HCT116 (cell line): ENCODE measurements at regions not wholly inside any gene's neighbourhood (a gene's known extent, or its start where the extent isn't known, plus 50 kb on each side); places are given as distances from the start of the nearest gene placed in this dataset.

ENCODE experiments used
- ATAC-seq: fragments of 200-7000 bp; cut with Tn5 transposase; 2 replicates; pipeline ENCODE4 v1.9.1; 2020; ENCODE audit warnings: mild to moderate bottlenecking, moderate library complexity
- BruUV-seq: library from RNA; stranded (reverse); fragments of 400-500 nt; replicated peaks from 2 replicates; lab custom pipeline; 2021; lab: Mats Ljungman, UMichigan
- CTCF ChIA-PET: fragments of 300-600 bp; sonication (Branson Sonifier 250); formaldehyde crosslinking; loops from one replicate; lab custom pipeline; 2021; ENCODE audit warnings: antibody characterized with exemption; lab: Charles Lee
- POLR2A ChIA-PET: fragments of 300-600, 350-600 bp; sonication (Branson Sonifier 250); formaldehyde crosslinking; loops from one replicate; lab custom pipeline; 2021; ENCODE audit warnings: antibody characterized with exemption; lab: Charles Lee
- RAD21 ChIA-PET, 2 experiments: fragments of 300-600 bp; sonication (Branson Sonifier 250); formaldehyde crosslinking; loops; one replicate each; lab custom pipeline; 2023; ENCODE audit warnings: low total read pairs in 2 of 2; ENCODE audit not compliant: uncharacterized antibody in 2 of 2, unreplicated experiment in 2 of 2, low non-redundant PET in 1 of 2; lab: Charles Lee
- DNase-seq: peaks from one replicate; pipeline ENCODE4 v3.0.0-alpha.2; 2010; ENCODE audit warnings: low read depth, low spot score
- H2AFZ ChIP-seq: fragments of 200-600 bp; shearing (Covaris generic), sonication (generic); 2 replicates; pipeline ENCODE4 v1.6.1; 2017; ENCODE audit warnings: low read depth, mixed run types, mixed read lengths, antibody characterized with exemption, low read length; ENCODE audit not compliant: poor library complexity, severe bottlenecking
- H3K27ac ChIP-seq: 2 replicates; pipeline ENCODE4 v1.5.1; 2012; ENCODE audit warnings: low read depth, low read length
- H3K27me3 ChIP-seq: fragments of 200-600 bp; sonication (generic); 2 replicates; pipeline ENCODE4 v1.6.1; 2016; ENCODE audit warnings: mixed run types, low read length, mixed read lengths; ENCODE audit not compliant: insufficient read depth
- H3K36me3 ChIP-seq, 2 experiments: fragments of 200-500 bp in 1 of 2; fragments of 200-600 bp in 1 of 2; sonication (Bioruptor generic) in 1 of 2; sonication (generic) in 1 of 2; 2 replicates each; pipeline versions ENCODE4 v1.5.1 to v1.6.1; 2014 to 2016; ENCODE audit warnings: low read length in 2 of 2, inconsistent platforms in 1 of 2, mixed read lengths in 1 of 2, mixed run types in 1 of 2; ENCODE audit not compliant: insufficient read depth in 2 of 2, control insufficient read depth in 1 of 2
- H3K4me1 ChIP-seq, 2 experiments: fragments of 200-600 bp in 1 of 2; sonication (generic) in 1 of 2; 2 replicates each; pipeline versions ENCODE4 v1.5.1 to v1.6.1; 2012 to 2017; ENCODE audit warnings: low read length in 2 of 2, inconsistent platforms in 1 of 2, mild to moderate bottlenecking in 1 of 2, mixed read lengths in 1 of 2, mixed run types in 1 of 2, moderate library complexity in 1 of 2; ENCODE audit not compliant: insufficient read depth in 2 of 2, control insufficient read depth in 1 of 2
- H3K4me2 ChIP-seq: fragments of 200-600 bp; sonication (generic); 2 replicates; pipeline ENCODE4 v1.6.1; 2017; ENCODE audit warnings: mixed run types, low read length, mixed read lengths
- H3K4me3 ChIP-seq, 2 experiments: fragments of 200-600 bp in 1 of 2; sonication (generic) in 1 of 2; replicated peaks in 1 of 2; 2 replicates each; pipeline ENCODE4 v1.5.1; 2011 to 2016; ENCODE audit warnings: low read length in 2 of 2, control low read depth in 1 of 2, low read depth in 1 of 2, mild to moderate bottlenecking in 1 of 2, mixed read lengths in 1 of 2, mixed run types in 1 of 2
- H3K79me2 ChIP-seq: fragments of 200-600 bp; sonication (generic); 2 replicates; pipeline ENCODE4 v1.6.1; 2017; ENCODE audit warnings: mild to moderate bottlenecking, mixed run types, low read length, moderate library complexity, mixed read lengths; ENCODE audit not compliant: insufficient read depth
- H3K9ac ChIP-seq: fragments of 200-600 bp; sonication (generic); 2 replicates; pipeline ENCODE4 v1.6.1; 2016; ENCODE audit warnings: low read length, mixed read lengths
- H3K9me2 ChIP-seq: fragments of 200-600 bp; sonication (generic), shearing (Covaris generic); 2 replicates; pipeline ENCODE4 v1.6.1; 2017; ENCODE audit warnings: mixed run types, mild to moderate bottlenecking, moderate library complexity; ENCODE audit not compliant: insufficient read depth
- H3K9me3 ChIP-seq, 2 experiments: fragments of 200-500 bp in 1 of 2; fragments of 200-600 bp in 1 of 2; sonication (Bioruptor generic) in 1 of 2; sonication (generic) in 1 of 2; 2 replicates each; pipeline ENCODE4 v1.6.1; 2014 to 2017; ENCODE audit warnings: low read length in 2 of 2, mixed read lengths in 2 of 2, inconsistent platforms in 1 of 2, low read depth in 1 of 2, mild to moderate bottlenecking in 1 of 2, mixed run types in 1 of 2, moderate library complexity in 1 of 2; ENCODE audit not compliant: control insufficient read depth in 1 of 2, insufficient read depth in 1 of 2
- H4K20me1 ChIP-seq: fragments of 200-600 bp; sonication (generic), shearing (Covaris generic); 2 replicates; pipeline ENCODE4 v1.6.1; 2017; ENCODE audit warnings: mixed run types, mild to moderate bottlenecking, moderate library complexity; ENCODE audit not compliant: insufficient read depth
- CBX3 ChIP-seq: IDR thresholded peaks from 2 replicates; pipeline ENCODE4 v1.6.1; 2012; ENCODE audit warnings: low read depth
- CEBPB ChIP-seq: IDR thresholded peaks from 2 replicates; pipeline ENCODE4 v1.6.1; 2012; ENCODE audit warnings: low read depth
- EZH2 ChIP-seq: fragments of 200-600 bp; sonication (generic); IDR thresholded peaks from 2 replicates; pipeline ENCODE4 v1.6.1; 2017; ENCODE audit warnings: antibody characterized with exemption, mixed run types
- EZH2phosphoT487 ChIP-seq: fragments of 200-600 bp; IDR thresholded peaks from 2 replicates; pipeline ENCODE4 v1.6.1; 2018; ENCODE audit warnings: antibody characterized with exemption, borderline replicate concordance
- JUND ChIP-seq: IDR thresholded peaks from 2 replicates; pipeline ENCODE4 v1.6.1; 2012
- RAD21 ChIP-seq: IDR thresholded peaks from 2 replicates; pipeline ENCODE4 v1.6.1; 2012; ENCODE audit warnings: low read depth, mild to moderate bottlenecking
- TCF7L2 ChIP-seq: IDR thresholded peaks from 2 replicates; pipeline ENCODE4 v1.7.0; 2011; ENCODE audit warnings: borderline replicate concordance, inconsistent platforms; ENCODE audit not compliant: insufficient read depth, insufficient read length; ENCODE audit errors: extremely low read depth
- ZNF274 ChIP-seq: fragments of 200-500 bp; sonication (Bioruptor generic); IDR thresholded peaks from 2 replicates; pipeline ENCODE4 v1.6.1; 2014; ENCODE audit warnings: mild to moderate bottlenecking, low read depth, low read length, inconsistent platforms
- intact Hi-C: fragments of 100-400 bp; cut with micrococcal nuclease; formaldehyde crosslinking; loops from 2 replicates; pipeline ENCODE4 v1.10.0; 2022
- TF ChIP-seq, protein P1 (sequence below): IDR thresholded peaks from 2 replicates; pipeline ENCODE4 v1.6.1; 2012
- TF ChIP-seq, protein P2 (sequence below): IDR thresholded peaks from 2 replicates; pipeline ENCODE4 v1.6.1; 2012; ENCODE audit warnings: low read depth

DNA sequence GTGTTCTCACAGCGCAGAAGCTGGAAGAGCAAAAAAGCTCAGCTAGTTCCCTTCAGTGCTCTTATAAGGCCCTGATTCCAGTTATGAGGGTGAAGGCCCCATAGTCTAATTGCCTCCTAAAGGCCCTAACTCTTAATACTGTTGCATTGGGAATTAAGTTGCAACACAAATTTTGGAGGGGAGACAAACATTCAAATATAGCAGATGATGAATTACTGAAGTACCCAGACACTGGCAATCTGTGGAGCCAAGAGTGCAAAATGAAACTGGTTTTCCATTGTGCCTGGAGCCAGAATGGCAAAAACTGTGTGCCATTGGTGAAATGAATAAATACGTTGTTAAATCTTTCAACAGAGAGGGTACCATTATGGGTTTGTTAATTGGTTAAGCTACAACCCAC lies 356.0 kb downstream of the PPARGC1A start:
- DNase-seq (no peak), ATAC-seq (no peak)
- H3K9me3 ChIP-seq: peaks cover 0 to 8% of the 10 kb centered on the region in 2 experiments; a peak in 2 of 4 replicates
- no peaks in the 10 kb centered on the region for H3K36me3 ChIP-seq
- no peaks in the 10 kb centered on the region for H3K4me1 ChIP-seq
- H4K20me1 ChIP-seq: no peaks in the 10 kb centered on the region
- no peak for TF ChIP-seq CEBPB
- TF ChIP-seq TCF7L2: no peak
- TF ChIP-seq, protein P1, sequence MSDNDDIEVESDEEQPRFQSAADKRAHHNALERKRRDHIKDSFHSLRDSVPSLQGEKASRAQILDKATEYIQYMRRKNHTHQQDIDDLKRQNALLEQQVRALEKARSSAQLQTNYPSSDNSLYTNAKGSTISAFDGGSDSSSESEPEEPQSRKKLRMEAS: no peak
- TF ChIP-seq EZH2: no peak
- TF ChIP-seq CBX3: no peak
- TF ChIP-seq, protein P2, sequence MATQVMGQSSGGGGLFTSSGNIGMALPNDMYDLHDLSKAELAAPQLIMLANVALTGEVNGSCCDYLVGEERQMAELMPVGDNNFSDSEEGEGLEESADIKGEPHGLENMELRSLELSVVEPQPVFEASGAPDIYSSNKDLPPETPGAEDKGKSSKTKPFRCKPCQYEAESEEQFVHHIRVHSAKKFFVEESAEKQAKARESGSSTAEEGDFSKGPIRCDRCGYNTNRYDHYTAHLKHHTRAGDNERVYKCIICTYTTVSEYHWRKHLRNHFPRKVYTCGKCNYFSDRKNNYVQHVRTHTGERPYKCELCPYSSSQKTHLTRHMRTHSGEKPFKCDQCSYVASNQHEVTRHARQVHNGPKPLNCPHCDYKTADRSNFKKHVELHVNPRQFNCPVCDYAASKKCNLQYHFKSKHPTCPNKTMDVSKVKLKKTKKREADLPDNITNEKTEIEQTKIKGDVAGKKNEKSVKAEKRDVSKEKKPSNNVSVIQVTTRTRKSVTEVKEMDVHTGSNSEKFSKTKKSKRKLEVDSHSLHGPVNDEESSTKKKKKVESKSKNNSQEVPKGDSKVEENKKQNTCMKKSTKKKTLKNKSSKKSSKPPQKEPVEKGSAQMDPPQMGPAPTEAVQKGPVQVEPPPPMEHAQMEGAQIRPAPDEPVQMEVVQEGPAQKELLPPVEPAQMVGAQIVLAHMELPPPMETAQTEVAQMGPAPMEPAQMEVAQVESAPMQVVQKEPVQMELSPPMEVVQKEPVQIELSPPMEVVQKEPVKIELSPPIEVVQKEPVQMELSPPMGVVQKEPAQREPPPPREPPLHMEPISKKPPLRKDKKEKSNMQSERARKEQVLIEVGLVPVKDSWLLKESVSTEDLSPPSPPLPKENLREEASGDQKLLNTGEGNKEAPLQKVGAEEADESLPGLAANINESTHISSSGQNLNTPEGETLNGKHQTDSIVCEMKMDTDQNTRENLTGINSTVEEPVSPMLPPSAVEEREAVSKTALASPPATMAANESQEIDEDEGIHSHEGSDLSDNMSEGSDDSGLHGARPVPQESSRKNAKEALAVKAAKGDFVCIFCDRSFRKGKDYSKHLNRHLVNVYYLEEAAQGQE: no peak
- TF ChIP-seq RAD21: no peak
- TF ChIP-seq JUND: no peak
- TF ChIP-seq EZH2phosphoT487: no peak
- no peak for TF ChIP-seq ZNF274
- no peaks in the 10 kb centered on the region for H3K27me3 ChIP-seq
- ChIA-PET POLR2A (no interaction called here), CTCF (no interaction called here), RAD21 (no interaction called here)
- no peak overlapping the region for H3K4me2 ChIP-seq
- intact Hi-C loops: no loop called here
- H3K4me3 ChIP-seq: no peak overlapping the region
- H3K9ac ChIP-seq: no peak overlapping the region
- no peaks in the 10 kb centered on the region for H3K79me2 ChIP-seq
- H3K9me2 ChIP-seq: no peaks in the 10 kb centered on the region
- no TSS peak for BruUV-seq
- H3K27ac ChIP-seq: no peak overlapping the region
- H2AFZ ChIP-seq: no peak overlapping the region
